Liver (tissue), 7 donors: ENCODE measurements at regions not wholly inside any gene's neighbourhood (a gene's known extent, or its start where the extent isn't known, plus 50 kb on each side); places are given as distances from the start of the nearest gene placed in this dataset.
"Not testable (repeated sequence)": the region's sequence is repeated elsewhere in the genome, so short reads cannot be mapped to it uniquely, and the experiment has no call there.

Source experiments
- DNase-seq: peaks from one replicate; pipeline ENCODE4 v3.0.0-alpha.2; 2017; ENCODE audit warnings: low spot score
- H3K27ac ChIP-seq, 2 donors: one replicate each; pipeline ENCODE4 v1.7.0; 2013; ENCODE audit warnings: inconsistent platforms in 2 of 2, low read length in 2 of 2, control low read depth in 1 of 2, low read depth in 1 of 2, mild to moderate bottlenecking in 1 of 2
- H3K27me3 ChIP-seq, 4 donors: one replicate each; pipeline versions ENCODE4 v1.6.1 to v1.7.0; 2013; ENCODE audit warnings: low read length in 3 of 4, inconsistent platforms in 1 of 4, mild to moderate bottlenecking in 1 of 4, moderate library complexity in 1 of 4; ENCODE audit not compliant: control insufficient read depth in 4 of 4, insufficient read depth in 4 of 4
- H3K36me3 ChIP-seq, 4 donors: one replicate each; pipeline versions ENCODE4 v1.6.1 to v1.7.0; 2013; ENCODE audit warnings: low read length in 3 of 4, mild to moderate bottlenecking in 3 of 4, low read depth in 1 of 4, moderate library complexity in 1 of 4; ENCODE audit not compliant: control insufficient read depth in 4 of 4, insufficient read depth in 3 of 4
- H3K4me1 ChIP-seq, 4 donors: one replicate each; pipeline versions ENCODE4 v1.6.1 to v1.7.0; 2013; ENCODE audit warnings: low read length in 3 of 4, mild to moderate bottlenecking in 3 of 4, moderate library complexity in 1 of 4; ENCODE audit not compliant: control insufficient read depth in 4 of 4, insufficient read depth in 4 of 4
- H3K4me3 ChIP-seq, 3 donors: one replicate each; pipeline versions ENCODE4 v1.6.1 to v1.7.0; 2013; ENCODE audit warnings: low read length in 3 of 3, control low read depth in 1 of 3, low read depth in 1 of 3, mild to moderate bottlenecking in 1 of 3
- H3K9ac ChIP-seq, 2 donors: one replicate each; pipeline ENCODE4 v1.7.0; 2013; ENCODE audit warnings: low read length in 2 of 2, mild to moderate bottlenecking in 2 of 2, moderate library complexity in 2 of 2, control low read depth in 1 of 2, low read depth in 1 of 2
- H3K9me3 ChIP-seq, 4 donors: one replicate each; pipeline versions ENCODE4 v1.6.1 to v1.7.0; 2013; ENCODE audit warnings: low read length in 3 of 4; ENCODE audit not compliant: control insufficient read depth in 4 of 4
- EGR1 ChIP-seq, 2 donors: IDR thresholded peaks; 2 replicates each; pipeline ENCODE4 v1.6.1; 2016 to 2018; ENCODE audit warnings: antibody characterized with exemption in 2 of 2, low read depth in 2 of 2
- FOXA1 ChIP-seq: IDR thresholded peaks from 2 replicates; pipeline ENCODE4 v1.6.1; 2016; ENCODE audit warnings: antibody characterized with exemption
- GABPA ChIP-seq, 2 donors: IDR thresholded peaks in 1 of 2; conservative IDR thresholded peaks in 1 of 2; 2 replicates each; pipeline ENCODE4 v1.6.1; 2016; ENCODE audit warnings: antibody characterized with exemption in 2 of 2, mild to moderate bottlenecking in 1 of 2, moderate library complexity in 1 of 2
- HNF4A ChIP-seq, 2 donors: conservative IDR thresholded peaks; 2 replicates each; pipeline ENCODE4 v1.6.1; 2016; ENCODE audit warnings: antibody characterized with exemption in 2 of 2, mild to moderate bottlenecking in 2 of 2
- HNF4G ChIP-seq: IDR thresholded peaks from 2 replicates; pipeline ENCODE4 v1.6.1; 2016; ENCODE audit warnings: antibody characterized with exemption
- MAX ChIP-seq: IDR thresholded peaks from 2 replicates; pipeline ENCODE4 v1.6.1; 2016; ENCODE audit warnings: antibody characterized with exemption
- NR2F2 ChIP-seq: IDR thresholded peaks from 2 replicates; pipeline ENCODE4 v1.6.1; 2016; ENCODE audit warnings: antibody characterized with exemption
- RAD21 ChIP-seq, 2 donors: IDR thresholded peaks; 2 replicates each; pipeline ENCODE4 v1.6.1; 2016; ENCODE audit warnings: antibody characterized with exemption in 2 of 2, mild to moderate bottlenecking in 2 of 2
- SP1 ChIP-seq: IDR thresholded peaks from 2 replicates; pipeline ENCODE4 v1.6.1; 2018; ENCODE audit warnings: antibody characterized with exemption, mild to moderate bottlenecking
- WGBS: extraction: QIAGEN DNeasy Blood & Tissue Kit; methylation state at CpG from one replicate; pipeline ENCODE4 v1.1.7; 2013; 5-methylcytosine and 5-hydroxymethylcytosine counted together
- TF ChIP-seq, protein P1 (sequence below): IDR thresholded peaks from 2 replicates; pipeline ENCODE4 v1.6.1; 2016; ENCODE audit warnings: antibody characterized with exemption
- TF ChIP-seq, protein P2 (sequence below): IDR thresholded peaks from 2 replicates; pipeline ENCODE4 v1.6.1; 2016; ENCODE audit warnings: antibody characterized with exemption, mild to moderate bottlenecking
- donor health status: healthy.
- donor health status: healthy.
- donor health status: healthy.
- donor health status: healthy.

DNA sequence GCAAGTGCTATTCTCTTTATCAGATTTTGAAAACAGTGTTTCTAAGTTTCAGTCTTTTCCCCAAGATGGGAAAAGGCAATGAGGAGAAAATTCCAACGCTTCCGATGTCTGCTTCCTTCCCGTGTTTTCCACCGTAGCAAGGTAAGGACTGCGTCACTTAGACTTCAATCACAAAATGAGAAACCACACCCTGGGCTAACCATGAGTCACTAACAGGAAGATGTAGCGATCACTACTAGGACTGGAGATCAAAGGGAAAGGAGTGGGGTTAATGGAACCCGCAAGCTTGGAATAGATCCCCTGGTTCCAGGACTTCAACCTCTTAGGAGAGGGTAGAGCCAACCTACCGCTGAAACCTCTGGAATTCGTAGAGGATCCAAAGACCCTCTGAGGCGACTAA is 250.7 kb upstream of the ZFP42 start:
- TF ChIP-seq EGR1 (IDR thresholded peaks at IDR 0.05; ENCODE audit: low read depth in 2 of 2): no peak
- no peak for TF ChIP-seq NR2F2
- TF ChIP-seq GABPA (IDR thresholded peaks at IDR 0.05 in 1 of 2, conservative IDR thresholded peaks at IDR 0.05 in 1 of 2): no peak
- TF ChIP-seq RAD21 (IDR thresholded peaks at IDR 0.05): no peak
- TF ChIP-seq, protein P1, sequence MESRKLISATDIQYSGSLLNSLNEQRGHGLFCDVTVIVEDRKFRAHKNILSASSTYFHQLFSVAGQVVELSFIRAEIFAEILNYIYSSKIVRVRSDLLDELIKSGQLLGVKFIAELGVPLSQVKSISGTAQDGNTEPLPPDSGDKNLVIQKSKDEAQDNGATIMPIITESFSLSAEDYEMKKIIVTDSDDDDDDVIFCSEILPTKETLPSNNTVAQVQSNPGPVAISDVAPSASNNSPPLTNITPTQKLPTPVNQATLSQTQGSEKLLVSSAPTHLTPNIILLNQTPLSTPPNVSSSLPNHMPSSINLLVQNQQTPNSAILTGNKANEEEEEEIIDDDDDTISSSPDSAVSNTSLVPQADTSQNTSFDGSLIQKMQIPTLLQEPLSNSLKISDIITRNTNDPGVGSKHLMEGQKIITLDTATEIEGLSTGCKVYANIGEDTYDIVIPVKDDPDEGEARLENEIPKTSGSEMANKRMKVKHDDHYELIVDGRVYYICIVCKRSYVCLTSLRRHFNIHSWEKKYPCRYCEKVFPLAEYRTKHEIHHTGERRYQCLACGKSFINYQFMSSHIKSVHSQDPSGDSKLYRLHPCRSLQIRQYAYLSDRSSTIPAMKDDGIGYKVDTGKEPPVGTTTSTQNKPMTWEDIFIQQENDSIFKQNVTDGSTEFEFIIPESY: no peak
- no peak for TF ChIP-seq MAX
- TF ChIP-seq HNF4G: no peak
- TF ChIP-seq HNF4A (conservative IDR thresholded peaks at IDR 0.05): no peak
- TF ChIP-seq, protein P2, sequence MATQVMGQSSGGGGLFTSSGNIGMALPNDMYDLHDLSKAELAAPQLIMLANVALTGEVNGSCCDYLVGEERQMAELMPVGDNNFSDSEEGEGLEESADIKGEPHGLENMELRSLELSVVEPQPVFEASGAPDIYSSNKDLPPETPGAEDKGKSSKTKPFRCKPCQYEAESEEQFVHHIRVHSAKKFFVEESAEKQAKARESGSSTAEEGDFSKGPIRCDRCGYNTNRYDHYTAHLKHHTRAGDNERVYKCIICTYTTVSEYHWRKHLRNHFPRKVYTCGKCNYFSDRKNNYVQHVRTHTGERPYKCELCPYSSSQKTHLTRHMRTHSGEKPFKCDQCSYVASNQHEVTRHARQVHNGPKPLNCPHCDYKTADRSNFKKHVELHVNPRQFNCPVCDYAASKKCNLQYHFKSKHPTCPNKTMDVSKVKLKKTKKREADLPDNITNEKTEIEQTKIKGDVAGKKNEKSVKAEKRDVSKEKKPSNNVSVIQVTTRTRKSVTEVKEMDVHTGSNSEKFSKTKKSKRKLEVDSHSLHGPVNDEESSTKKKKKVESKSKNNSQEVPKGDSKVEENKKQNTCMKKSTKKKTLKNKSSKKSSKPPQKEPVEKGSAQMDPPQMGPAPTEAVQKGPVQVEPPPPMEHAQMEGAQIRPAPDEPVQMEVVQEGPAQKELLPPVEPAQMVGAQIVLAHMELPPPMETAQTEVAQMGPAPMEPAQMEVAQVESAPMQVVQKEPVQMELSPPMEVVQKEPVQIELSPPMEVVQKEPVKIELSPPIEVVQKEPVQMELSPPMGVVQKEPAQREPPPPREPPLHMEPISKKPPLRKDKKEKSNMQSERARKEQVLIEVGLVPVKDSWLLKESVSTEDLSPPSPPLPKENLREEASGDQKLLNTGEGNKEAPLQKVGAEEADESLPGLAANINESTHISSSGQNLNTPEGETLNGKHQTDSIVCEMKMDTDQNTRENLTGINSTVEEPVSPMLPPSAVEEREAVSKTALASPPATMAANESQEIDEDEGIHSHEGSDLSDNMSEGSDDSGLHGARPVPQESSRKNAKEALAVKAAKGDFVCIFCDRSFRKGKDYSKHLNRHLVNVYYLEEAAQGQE: no peak
- no peak for TF ChIP-seq FOXA1
- no peak for TF ChIP-seq SP1
- H3K36me3 ChIP-seq: no peaks in the 10 kb centered on the region
- no peaks in the 10 kb centered on the region for H3K4me1 ChIP-seq
- no peaks in the 10 kb centered on the region for H3K9me3 ChIP-seq
- H3K27me3 ChIP-seq: no peaks in the 10 kb centered on the region
- H3K4me3 ChIP-seq: no peak overlapping the region
- DNase-seq: no peak
- H3K27ac ChIP-seq: no peak overlapping the region
- WGBS: 91% methylated on average over 10 of the region's 10 CpGs
- no peak overlapping the region for H3K9ac ChIP-seq

GRCh38 chr4:187750652-187751051 is 244.9 kb upstream of the ZFP42 start:
- H3K4me1 ChIP-seq, H3K27me3 ChIP-seq, H3K36me3 ChIP-seq, DNase-seq, H3K9me3 ChIP-seq, H3K9ac ChIP-seq, H3K4me3 ChIP-seq, H3K27ac ChIP-seq: not testable (repeated sequence)
- WGBS: 60% methylated on average over 1 of the region's 1 CpG

- 33% methylated on average over 3 of the region's 3 CpGs for WGBS
- Histone ChIP-seq H3K36me3 (no peaks in the 10 kb centered on the region), H3K27ac (no peak overlapping the region), H3K27me3 (no peaks in the 10 kb centered on the region), H3K4me3 (no peak overlapping the region), H3K9ac (no peak overlapping the region), H3K9me3 (no peaks in the 10 kb centered on the region), H3K4me1 (no peaks in the 10 kb centered on the region)
- DNase-seq: no peak
- no peak for TF ChIP-seq RAD21 (IDR thresholded peaks at IDR 0.05)
Observed at GRCh38 chr4:187767158-187767557, 228.4 kb upstream of the ZFP42 start.
